ENCODE measurements at regions not wholly inside any gene's neighbourhood (a gene's known extent, or its start where the extent isn't known, plus 50 kb on each side); places are given as distances from the start of the nearest gene placed in this dataset.
"Not testable (repeated sequence)": the region's sequence is repeated elsewhere in the genome, so short reads cannot be mapped to it uniquely, and the experiment has no call there.

DNA sequence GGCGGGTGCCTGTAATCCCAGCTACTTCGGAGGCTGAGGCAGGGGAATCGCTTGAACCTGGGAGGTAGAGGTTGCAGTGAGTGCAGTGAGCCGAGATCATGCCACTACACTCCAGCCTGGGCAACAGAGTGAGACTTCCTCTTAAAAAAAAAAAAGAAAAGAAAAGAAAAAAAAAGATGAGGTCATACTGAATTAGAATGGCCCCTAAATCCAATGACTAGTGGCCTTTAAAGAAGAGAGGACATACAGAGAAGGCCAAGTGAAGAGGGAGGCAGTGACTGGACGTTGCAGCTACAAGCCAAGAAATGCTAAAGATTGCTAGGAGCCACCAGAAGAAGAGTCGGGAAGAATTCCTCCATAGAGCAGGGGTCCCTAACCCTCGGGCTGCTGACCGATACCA, 76.9 kb upstream of the TIAM1 start:
- TF ChIP-seq, protein P1, sequence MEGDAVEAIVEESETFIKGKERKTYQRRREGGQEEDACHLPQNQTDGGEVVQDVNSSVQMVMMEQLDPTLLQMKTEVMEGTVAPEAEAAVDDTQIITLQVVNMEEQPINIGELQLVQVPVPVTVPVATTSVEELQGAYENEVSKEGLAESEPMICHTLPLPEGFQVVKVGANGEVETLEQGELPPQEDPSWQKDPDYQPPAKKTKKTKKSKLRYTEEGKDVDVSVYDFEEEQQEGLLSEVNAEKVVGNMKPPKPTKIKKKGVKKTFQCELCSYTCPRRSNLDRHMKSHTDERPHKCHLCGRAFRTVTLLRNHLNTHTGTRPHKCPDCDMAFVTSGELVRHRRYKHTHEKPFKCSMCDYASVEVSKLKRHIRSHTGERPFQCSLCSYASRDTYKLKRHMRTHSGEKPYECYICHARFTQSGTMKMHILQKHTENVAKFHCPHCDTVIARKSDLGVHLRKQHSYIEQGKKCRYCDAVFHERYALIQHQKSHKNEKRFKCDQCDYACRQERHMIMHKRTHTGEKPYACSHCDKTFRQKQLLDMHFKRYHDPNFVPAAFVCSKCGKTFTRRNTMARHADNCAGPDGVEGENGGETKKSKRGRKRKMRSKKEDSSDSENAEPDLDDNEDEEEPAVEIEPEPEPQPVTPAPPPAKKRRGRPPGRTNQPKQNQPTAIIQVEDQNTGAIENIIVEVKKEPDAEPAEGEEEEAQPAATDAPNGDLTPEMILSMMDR (IDR thresholded peaks at IDR 0.05), result no peak
- Histone ChIP-seq H3K9me3 (no peaks in the 10 kb centered on the region), H3K27ac (no peak overlapping the region), H3K4me3 (ENCODE audit: low read depth in 1 of 2, low read length in 1 of 2) (no peak overlapping the region), H3K27me3 (no peaks in the 10 kb centered on the region), H3K36me3 (no peaks in the 10 kb centered on the region), H3K4me1 (ENCODE audit: control insufficient read depth in 1 of 2, insufficient read depth in 1 of 2, low read depth in 1 of 2, low read length in 1 of 2) (no peaks in the 10 kb centered on the region)

DNA sequence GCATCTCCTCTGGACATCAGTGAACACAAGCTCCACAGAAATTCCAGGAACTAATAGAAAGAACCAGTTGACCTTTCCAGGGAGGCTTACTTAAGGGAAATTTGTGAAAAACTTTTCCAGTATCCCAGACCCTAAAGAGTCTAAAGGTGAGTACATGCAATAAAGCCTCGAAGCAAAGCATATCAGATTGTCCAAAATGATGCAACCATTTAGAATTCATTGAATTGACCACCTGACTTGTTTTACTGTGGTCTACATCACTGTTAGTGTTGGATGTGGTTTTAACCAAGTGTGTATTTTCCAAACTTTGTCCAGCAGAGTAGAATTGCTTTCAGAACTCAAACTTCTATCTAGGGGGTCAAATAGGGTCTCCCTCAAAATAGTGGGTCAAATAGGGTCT, 76.3 kb upstream of the TIAM1 start:
- no peak overlapping the region for H3K27ac ChIP-seq
- TF ChIP-seq, protein P1 (IDR thresholded peaks at IDR 0.05), result no peak
- H3K4me3 ChIP-seq (ENCODE audit: low read depth in 1 of 2, low read length in 1 of 2), result no peak overlapping the region
- H3K4me1 ChIP-seq (ENCODE audit: control insufficient read depth in 1 of 2, insufficient read depth in 1 of 2, low read depth in 1 of 2, low read length in 1 of 2), result no peaks in the 10 kb centered on the region
- H3K36me3 ChIP-seq, result no peaks in the 10 kb centered on the region
- no peaks in the 10 kb centered on the region for H3K9me3 ChIP-seq
- no peaks in the 10 kb centered on the region for H3K27me3 ChIP-seq

DNA sequence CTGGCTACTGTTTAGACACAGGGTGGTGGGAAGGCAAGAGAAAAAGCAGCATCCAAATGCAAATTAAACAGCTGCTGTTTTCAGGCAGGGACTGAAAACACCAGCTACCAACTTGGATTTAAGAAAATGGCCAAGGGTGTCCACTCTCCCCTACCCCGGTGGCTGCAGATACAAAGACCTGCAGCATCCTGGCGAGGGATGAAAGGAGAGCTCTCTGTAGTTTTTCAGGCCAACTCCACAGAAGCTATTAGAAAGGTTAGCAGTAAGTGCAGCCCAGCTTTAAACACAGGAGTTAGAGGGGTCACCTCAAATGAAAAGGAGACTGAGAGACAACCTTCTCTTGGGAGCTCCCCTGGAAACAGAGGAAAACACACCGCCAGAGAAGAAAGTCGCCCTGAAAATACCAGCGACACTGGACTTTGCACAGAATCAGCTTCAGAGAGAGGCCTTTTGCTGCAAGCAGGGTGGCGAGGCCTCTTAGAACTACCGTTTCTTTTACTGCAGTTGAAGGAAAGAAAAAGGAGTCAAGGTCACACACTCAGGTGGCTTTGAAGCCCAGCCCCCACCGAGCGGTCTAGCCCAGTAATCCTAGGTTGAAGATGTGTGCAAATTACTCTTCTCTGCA, 74.4 kb upstream of the TIAM1 start:
- TF ChIP-seq, protein P1 (IDR thresholded peaks at IDR 0.05), result no peak

DNA sequence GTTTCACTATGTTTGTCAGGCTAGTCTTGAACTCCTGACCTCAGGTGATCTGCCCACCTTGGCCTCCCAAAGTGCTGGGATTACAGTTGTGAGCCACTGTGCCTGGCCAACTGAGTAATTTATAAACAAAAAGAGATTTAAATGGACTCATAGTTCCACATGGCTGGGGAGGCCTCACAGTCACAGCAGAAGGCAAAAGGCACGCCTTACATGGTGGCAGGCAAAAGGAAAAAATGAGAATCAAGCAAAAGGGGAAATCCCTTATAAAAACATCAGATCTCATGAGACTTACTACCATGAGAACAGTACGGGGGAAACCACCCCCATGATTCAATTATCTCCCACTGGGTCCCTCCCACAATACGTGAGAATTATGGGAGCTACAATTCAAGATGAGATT, 73.2 kb upstream of the TIAM1 start:
- H3K27me3 ChIP-seq; H3K36me3 ChIP-seq; H3K27ac ChIP-seq; H3K4me1 ChIP-seq (ENCODE audit: control insufficient read depth in 1 of 2, insufficient read depth in 1 of 2, low read depth in 1 of 2, low read length in 1 of 2); H3K4me3 ChIP-seq (ENCODE audit: low read depth in 1 of 2, low read length in 1 of 2); H3K9me3 ChIP-seq: not testable (repeated sequence)

More for the DNA sequence above, 74.4 kb upstream of the TIAM1 start:
- Histone ChIP-seq H3K4me3 (ENCODE audit: low read depth in 1 of 2, low read length in 1 of 2) (no peak overlapping the region), H3K4me1 (ENCODE audit: control insufficient read depth in 1 of 2, insufficient read depth in 1 of 2, low read depth in 1 of 2, low read length in 1 of 2) (no peaks in the 10 kb centered on the region), H3K36me3 (no peaks in the 10 kb centered on the region), H3K9me3 (no peaks in the 10 kb centered on the region), H3K27me3 (no peaks in the 10 kb centered on the region), H3K27ac (no peak overlapping the region)

DNA sequence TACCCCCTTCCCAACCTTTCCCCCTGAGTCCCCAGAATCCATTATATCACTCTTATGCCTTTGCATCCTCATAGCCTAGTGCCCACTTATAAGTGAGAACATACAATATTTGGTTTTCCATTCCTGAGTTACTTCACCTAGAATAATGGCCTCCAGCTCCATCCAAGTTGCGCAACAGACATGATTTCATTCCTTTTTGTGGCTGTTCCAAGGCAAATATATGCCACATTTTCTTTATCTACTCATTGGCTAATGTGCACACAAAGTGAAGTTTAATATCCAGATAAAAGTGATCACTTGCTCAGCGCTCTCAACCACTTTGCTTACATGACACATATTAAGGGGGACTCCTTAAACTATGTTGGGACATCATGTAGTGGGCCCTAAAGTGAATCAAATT, 72.4 kb upstream of the TIAM1 start:
- H3K4me3 ChIP-seq (ENCODE audit: low read depth in 1 of 2, low read length in 1 of 2), result no peak overlapping the region
- no peaks in the 10 kb centered on the region for H3K36me3 ChIP-seq
- H3K9me3 ChIP-seq, result no peaks in the 10 kb centered on the region
- TF ChIP-seq, protein P1 (IDR thresholded peaks at IDR 0.05), result no peak
- H3K27me3 ChIP-seq, result no peaks in the 10 kb centered on the region
- no peaks in the 10 kb centered on the region for H3K4me1 ChIP-seq (ENCODE audit: control insufficient read depth in 1 of 2, insufficient read depth in 1 of 2, low read depth in 1 of 2, low read length in 1 of 2)
- H3K27ac ChIP-seq, result no peak overlapping the region

DNA sequence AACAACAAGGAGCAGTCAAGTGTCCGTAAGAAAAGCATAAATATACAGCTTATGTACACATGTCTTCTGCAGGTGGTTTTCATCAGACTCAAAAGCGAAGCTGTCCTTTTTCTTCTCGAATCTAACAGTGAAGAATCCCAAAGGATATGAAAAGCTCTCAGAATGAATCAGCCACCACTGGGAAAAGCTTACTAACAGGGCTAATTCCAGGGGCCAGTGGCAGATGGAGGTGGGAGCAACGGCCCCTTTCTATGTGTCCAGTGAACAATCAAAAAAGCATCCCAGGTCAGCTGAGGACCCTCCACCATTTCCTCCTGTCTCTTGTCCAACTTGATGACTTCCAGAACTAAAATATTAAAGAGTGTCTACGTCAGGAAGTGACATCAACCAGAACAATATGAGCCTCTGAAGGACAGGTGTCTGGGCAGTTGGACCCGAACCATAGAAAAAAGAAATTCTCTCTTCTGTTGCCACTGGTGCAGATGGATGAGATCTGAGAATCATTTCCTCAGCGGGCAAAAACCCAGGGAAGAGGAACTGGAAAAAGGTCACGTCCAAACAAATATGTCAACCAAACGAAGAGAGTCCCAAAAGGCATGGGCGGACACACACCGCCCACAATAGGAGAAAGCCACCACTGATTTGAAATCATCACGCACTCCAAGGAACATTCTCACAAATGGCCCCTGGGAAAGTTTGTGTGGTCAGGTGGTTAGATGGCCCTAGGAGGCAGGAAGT, 70.4 kb upstream of the TIAM1 start:
- TF ChIP-seq, protein P1 (IDR thresholded peaks at IDR 0.05), result no peak

More for the DNA sequence above, 70.4 kb upstream of the TIAM1 start:
- Histone ChIP-seq H3K9me3 (no peaks in the 10 kb centered on the region), H3K4me1 (ENCODE audit: control insufficient read depth in 1 of 2, insufficient read depth in 1 of 2, low read depth in 1 of 2, low read length in 1 of 2) (no peaks in the 10 kb centered on the region), H3K4me3 (ENCODE audit: low read depth in 1 of 2, low read length in 1 of 2) (no peak overlapping the region), H3K27ac (no peak overlapping the region), H3K27me3 (no peaks in the 10 kb centered on the region), H3K36me3 (no peaks in the 10 kb centered on the region)
